GM12865 (cell line): ENCODE measurements at regions not wholly inside any gene's neighbourhood (a gene's known extent, or its start where the extent isn't known, plus 50 kb on each side); places are given as distances from the start of the nearest gene placed in this dataset.

Experiments
- DNase-seq: peaks from one replicate; pipeline ENCODE4 v3.0.0; 2010; ENCODE audit warnings: low read depth
- H3K4me3 ChIP-seq: 2 replicates; pipeline ENCODE4 v1.5.1; 2011; ENCODE audit warnings: mild to moderate bottlenecking, low read depth, low read length, control low read depth
- TF ChIP-seq, protein P1 (sequence below): IDR thresholded peaks from 2 replicates; pipeline ENCODE4 v1.5.1; 2011; ENCODE audit warnings: low read length, control low read depth, low read depth, inconsistent platforms; ENCODE audit not compliant: insufficient read depth; ENCODE audit errors: missing control alignments

- DNase-seq, result no peak
- TF ChIP-seq, protein P1, sequence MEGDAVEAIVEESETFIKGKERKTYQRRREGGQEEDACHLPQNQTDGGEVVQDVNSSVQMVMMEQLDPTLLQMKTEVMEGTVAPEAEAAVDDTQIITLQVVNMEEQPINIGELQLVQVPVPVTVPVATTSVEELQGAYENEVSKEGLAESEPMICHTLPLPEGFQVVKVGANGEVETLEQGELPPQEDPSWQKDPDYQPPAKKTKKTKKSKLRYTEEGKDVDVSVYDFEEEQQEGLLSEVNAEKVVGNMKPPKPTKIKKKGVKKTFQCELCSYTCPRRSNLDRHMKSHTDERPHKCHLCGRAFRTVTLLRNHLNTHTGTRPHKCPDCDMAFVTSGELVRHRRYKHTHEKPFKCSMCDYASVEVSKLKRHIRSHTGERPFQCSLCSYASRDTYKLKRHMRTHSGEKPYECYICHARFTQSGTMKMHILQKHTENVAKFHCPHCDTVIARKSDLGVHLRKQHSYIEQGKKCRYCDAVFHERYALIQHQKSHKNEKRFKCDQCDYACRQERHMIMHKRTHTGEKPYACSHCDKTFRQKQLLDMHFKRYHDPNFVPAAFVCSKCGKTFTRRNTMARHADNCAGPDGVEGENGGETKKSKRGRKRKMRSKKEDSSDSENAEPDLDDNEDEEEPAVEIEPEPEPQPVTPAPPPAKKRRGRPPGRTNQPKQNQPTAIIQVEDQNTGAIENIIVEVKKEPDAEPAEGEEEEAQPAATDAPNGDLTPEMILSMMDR, result no peak
- H3K4me3 ChIP-seq, result no peak overlapping the region
These were observed 519.2 kb upstream of the REG3G start for GRCh38 chr2:78506301-78506700.

DNA sequence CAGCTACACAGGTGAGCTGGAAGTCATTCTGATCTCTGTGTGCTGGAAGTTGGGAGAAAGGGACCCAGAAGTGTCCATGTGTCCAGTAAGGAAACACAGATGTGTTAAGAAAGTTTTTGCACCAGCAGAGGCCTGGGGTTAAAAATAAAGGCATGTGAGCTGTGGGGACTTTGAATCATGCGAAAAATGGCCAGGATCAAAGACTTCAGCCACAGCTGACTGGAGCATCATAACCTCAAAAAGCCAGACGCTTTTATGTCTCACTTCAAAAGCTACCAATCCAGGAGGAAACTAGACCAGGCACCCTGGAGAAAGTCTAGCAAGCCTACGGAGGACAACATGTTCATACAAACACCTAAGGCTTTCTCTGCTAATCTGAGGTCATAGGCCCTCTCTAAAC lies 503.6 kb upstream of the REG3G start:
- no peak overlapping the region for H3K4me3 ChIP-seq
- no peak for DNase-seq
- TF ChIP-seq, protein P1, result no peak

- no peak overlapping the region for H3K4me3 ChIP-seq
- TF ChIP-seq, protein P1, result no peak
- no peak for DNase-seq
These were observed 492.6 kb upstream of the REG3G start for GRCh38 chr2:78532762-78533379.

DNA sequence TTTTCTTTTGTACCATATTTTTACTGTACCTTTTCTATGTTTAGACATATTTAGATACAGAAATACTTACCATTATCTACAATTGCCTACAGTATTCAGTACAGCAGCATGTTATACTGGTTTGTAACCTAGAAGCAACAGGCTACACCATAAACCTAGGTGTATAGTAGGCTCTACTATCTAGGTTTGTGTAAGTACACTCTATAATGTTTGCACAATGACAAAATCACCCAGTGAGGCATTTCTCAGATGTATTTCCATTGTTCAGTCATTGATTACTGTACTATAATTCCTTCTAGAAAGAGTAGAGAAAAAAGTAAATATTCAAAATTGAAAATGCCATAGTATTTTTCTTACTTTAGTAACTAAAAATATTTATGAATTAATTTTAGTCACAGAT lies 490.1 kb upstream of the REG3G start:
- no peak for DNase-seq
- TF ChIP-seq, protein P1, result no peak
- no peak overlapping the region for H3K4me3 ChIP-seq

DNA sequence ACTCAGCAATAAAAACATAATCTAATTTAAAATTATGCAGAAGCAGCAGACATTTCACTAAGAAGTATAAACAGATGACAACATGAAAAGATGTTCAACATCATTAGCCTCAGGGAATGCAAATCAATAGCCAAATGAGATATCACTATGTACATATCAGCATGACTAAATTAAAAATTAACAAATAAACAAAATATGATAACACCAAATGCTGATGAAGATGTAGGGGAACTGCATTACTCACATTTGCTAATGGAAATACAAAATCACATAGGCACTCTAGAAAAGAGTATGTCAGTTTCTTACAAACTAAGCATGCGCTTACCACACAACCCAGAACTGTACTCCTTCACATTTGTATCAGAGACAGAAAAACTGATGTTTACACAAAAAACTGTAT lies 487.2 kb upstream of the REG3G start:
- no peak overlapping the region for H3K4me3 ChIP-seq
- TF ChIP-seq, protein P1, result no peak

DNA sequence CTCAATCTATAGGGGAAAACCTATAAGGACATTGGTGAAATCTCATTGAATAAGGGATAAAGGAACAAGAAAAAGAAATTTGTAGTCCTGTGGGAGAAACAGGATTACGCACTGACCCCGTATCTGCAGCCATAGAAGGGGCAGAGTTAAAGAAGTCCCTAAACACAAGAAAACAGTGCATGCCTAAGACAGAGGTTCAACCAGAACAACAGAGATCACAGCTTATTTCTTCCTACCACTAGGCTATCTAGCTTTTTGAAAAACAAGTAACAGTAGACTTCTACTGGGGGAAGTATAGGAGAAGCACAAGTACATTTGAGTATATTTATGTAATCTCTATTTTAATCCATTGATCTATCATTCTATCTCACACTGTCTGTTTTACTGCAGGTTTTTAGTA lies 485.2 kb upstream of the REG3G start:
- no peak overlapping the region for H3K4me3 ChIP-seq
- DNase-seq, result no peak
- TF ChIP-seq, protein P1, result no peak

More for the DNA sequence above, 487.2 kb upstream of the REG3G start:
- DNase-seq, result no peak

DNA sequence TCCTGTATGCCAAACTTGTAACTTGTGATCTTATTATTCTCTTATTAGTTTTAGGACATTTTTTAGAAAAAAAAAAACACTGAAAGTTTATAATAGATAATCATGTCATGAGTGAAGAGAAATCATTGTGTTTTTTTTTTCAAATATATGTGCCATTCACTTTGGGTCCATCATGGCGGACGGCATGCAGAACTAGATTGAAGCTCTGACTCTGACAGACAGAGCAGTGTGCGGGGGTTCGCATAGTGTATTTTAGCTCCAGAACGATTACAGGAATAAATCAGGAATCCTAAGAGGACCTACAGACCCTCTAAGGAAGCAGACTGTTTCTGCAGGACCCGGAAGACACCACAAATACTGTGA lies 484.4 kb upstream of the REG3G start:
- TF ChIP-seq, protein P1, result no peak
- DNase-seq, result no peak
- no peak overlapping the region for H3K4me3 ChIP-seq
